ENCODE measurements at regions not wholly inside any gene's neighbourhood (a gene's known extent, or its start where the extent isn't known, plus 50 kb on each side); places are given as distances from the start of the nearest gene placed in this dataset.

GRCh38 chr6:143621876-143622605 lies 55.7 kb upstream of the PHACTR2 start:
- DNase-seq, result no peak

DNA sequence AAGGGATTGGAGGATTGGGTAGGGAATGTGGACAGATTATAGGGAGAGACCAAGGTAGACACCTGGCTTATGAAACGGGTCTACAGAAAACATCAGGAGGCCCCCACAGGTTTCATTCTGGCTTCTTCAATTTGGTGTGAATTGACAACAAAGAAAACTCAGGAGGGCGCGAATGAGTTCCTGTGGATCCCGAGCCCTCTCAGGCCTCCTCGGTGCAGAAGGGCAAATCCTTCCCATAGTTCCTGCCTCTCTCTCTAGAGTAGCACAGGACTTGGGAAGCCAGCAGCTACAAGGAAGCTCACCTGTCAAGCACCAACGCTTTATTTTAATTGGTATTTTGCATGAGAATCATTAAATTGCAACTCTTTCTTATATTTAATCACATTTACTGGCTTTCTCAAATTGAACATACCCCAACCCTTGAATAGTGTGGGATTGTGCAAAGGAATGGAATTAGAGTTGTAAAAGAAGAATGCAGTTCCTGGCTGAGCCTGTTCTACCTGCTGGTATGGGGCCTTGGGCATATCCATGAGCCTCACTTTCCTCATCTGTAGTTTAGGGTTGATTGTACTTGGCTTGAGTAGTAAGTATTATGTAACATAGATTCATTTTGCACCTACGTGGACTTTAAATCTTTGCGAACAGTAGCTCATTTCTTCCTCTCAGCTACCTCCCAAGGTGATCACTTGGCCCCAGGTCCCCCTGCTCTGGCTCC lies 56.4 kb upstream of the PHACTR2 start:
- no peak for DNase-seq

GRCh38 chr6:143620447-143620846 lies 57.3 kb upstream of the PHACTR2 start:
- no peak for DNase-seq

DNA sequence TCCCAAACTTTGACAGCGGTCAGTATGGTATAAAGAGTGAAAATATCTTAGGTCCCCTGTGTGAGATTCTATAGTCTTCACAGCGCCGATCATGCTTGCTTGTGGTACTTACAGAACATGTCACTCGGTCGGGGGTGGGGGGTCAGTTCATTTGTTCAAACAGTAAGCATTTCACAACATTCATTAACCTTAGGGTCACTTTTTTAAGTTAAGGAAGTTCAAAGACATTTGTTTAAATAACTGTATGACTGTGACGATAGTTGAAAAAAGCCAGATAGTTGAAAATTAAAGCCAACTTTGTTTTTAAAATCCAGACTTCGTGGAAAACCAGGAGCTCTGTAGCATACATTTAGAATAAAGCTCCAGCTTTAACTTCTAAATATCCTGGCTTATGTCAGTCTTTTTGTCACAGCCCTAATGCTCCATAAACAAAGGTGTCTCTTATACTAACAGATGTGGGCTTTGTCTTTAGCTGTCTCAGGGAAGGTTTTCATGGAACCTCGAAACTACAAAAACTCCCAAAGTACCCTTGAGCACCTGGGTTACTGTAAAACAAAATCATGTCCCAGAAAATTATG lies 57.9 kb upstream of the PHACTR2 start:
- DNase-seq, result no peak

GRCh38 chr6:143616741-143617140 lies 61.0 kb upstream of the PHACTR2 start:
- DNase-seq, result no peak

DNA sequence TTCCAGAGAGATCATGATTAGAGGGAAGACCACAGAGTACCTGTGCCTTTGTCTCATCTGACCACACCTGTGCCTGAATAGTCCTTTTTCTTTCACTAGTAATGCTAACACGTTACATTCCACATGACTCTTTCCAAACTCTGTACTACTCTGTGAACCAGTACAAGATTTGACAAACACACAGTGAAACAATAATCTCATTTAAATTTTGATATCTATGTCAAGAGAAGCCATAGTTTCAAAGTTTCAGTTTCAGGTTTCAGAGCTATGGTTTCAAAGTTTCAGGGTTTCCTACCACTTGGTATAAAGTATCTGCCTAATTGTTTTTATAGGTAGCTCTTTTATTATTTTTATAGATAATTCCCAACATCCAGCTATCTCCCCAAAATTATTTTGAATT lies 62.0 kb upstream of the PHACTR2 start:
- DNase-seq, result no peak

DNA sequence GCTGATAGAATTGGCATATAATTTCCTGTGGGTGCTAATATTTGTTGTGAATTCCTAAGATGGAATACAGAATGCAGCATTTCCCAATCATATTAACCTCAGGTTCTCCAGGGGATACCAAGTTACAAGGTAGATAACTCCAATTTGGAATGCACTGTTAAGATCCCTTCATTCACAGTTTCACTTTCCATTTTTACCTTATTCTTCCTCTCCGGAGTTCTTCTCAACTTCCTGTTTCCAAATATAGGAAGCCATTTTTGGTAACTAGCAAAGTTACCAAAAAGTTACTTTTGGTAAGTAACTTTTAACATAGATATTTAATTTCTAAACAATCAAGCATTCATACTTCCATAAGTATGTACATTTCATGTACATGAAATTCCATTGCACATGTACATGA lies 63.5 kb upstream of the PHACTR2 start:
- DNase-seq, result no peak

- no peak for DNase-seq
Measured at GRCh38 chr6:143613749-143614148, 64.0 kb upstream of the PHACTR2 start.

- DNase-seq, result no peak
Measured at GRCh38 chr6:143612186-143612585, 65.6 kb upstream of the PHACTR2 start.

- DNase-seq, result no peak
Measured at GRCh38 chr6:143611580-143611979, 66.2 kb upstream of the PHACTR2 start.

DNA sequence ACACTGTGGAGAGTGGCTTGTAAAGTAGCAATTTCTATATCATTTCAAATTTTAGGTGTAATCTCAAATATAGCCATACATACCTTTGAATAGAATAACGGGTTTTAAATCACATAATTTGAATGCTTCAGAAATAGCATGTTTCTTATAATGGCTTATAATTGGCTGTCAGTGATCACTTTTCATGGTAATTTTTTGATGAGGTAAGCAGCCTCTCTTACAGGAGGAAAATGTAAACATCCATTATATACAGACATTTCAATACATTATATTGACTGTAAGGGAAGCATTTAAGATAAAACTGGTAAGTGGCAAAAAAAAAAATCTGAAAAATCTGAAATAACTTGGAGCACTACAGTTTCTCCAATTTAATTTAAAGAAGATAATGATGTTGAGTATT lies 67.8 kb upstream of the PHACTR2 start:
- no peak for DNase-seq

GRCh38 chr6:143609501-143609900 lies 68.3 kb upstream of the PHACTR2 start:
- no peak for DNase-seq

GRCh38 chr6:143608906-143609305 lies 68.9 kb upstream of the PHACTR2 start:
- no peak for DNase-seq

- DNase-seq, result no peak
Measured at GRCh38 chr6:143607974-143608373, 69.8 kb upstream of the PHACTR2 start.

GRCh38 chr6:143607168-143607567 lies 70.6 kb upstream of the PHACTR2 start:
- DNase-seq, result no peak

GRCh38 chr6:143605906-143606521 lies 71.8 kb upstream of the PHACTR2 start:
- DNase-seq, result no peak

GRCh38 chr6:143603455-143603854 lies 74.3 kb upstream of the PHACTR2 start:
- DNase-seq, result no peak

- DNase-seq, result no peak
Measured at GRCh38 chr6:143601504-143601903, 76.3 kb upstream of the PHACTR2 start.

- DNase-seq, result no peak
Measured at GRCh38 chr6:143600821-143601220, 76.9 kb upstream of the PHACTR2 start.

DNA sequence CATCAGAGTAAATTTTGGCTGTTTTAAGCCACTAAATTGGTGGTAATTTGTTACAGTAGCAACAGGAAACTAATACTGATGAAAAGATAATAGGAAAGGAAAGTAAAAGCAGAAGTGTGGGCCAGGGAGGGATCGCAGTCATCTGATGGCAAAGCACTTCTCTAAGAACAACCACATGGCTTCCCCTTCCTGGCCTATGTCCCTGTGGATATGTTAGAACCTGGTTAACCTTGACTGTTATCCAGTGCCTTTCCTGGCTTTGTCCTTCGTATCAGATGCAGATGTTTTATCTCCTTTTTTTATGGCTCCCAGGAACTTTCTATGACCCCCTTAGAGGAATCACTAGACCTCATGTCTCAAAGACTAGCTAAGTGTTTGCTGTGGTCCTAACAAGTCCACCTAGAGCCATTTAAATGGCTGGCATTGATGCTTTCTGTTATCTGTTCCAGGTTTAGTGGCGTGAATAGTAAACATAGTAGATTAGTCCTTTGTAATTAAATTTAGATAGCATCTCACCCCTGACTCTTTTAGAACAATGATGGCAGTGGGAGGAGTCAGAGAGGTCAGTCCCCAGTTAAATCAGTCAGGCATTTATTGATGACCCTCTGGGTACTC lies 79.2 kb upstream of the PHACTR2 start:
- DNase-seq, result no peak

GRCh38 chr6:143596866-143597265 lies 80.9 kb upstream of the PHACTR2 start:
- no peak for DNase-seq

DNA sequence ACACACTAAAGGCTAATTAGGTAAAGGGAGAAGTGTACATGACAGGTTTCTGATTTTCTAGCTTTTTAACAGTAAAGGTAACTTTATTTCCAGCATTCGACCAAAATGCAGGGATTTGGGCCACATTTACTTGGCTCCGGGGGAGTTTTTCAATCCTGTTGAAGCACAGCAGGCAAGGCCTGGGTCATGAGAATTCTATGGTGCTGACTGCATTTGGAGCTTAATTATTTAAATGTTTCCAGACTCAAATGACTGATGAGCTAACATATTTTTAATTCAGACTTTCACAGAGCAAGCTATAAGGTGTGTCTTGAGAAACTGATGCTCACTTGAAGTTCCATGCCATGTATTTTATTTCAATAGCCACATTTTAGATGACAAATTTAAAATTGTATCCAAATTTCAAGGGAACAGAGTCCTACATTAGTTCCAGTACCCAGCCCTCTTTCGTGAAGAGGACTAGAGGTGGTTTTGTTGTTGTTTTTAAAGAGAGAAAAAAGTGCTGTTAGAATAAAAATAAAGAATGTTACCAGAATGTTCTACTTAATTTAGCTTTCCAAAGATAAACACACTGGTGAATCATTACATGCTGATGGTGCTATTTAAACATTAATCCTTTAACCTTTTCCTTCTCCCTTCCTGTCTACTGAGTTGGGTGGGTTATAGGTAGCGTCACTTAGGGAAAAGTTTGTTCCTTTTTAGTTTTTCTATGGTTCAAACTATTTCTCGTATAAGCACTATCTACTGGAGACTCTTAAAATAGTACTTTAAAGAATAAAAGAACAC lies 82.3 kb upstream of the PHACTR2 start:
- DNase-seq, result no peak

DNA sequence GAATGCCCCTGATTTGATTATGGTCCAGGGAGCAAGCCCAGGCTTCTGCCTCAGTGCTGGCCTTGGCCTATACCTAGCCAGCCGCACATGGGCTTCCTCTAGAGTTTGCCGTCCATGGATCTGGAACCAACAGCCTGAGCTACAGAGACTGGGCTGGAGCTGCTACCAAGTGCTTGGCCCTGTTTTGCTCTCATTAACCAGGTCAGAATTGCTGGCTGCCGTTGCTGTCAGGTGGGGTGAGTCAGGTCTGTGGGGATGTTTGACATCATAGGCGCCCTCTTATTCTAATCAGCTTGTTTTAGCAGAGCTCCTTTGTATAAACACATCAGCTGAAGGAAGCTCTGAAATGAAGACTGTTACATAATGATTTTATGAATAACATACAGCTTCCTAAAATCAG lies 83.1 kb upstream of the PHACTR2 start:
- no peak for DNase-seq

All from NCI-H2081 treated with DMSO at 0.1 percent for 48 hours (cell line).